ENCODE measurements at regions not wholly inside any gene's neighbourhood (a gene's known extent, or its start where the extent isn't known, plus 50 kb on each side); places are given as distances from the start of the nearest gene placed in this dataset.

GRCh38 chr3:26049951-26050350 is 260.1 kb downstream of the OXSM start:
- TF ChIP-seq CTCF (IDR thresholded peaks at IDR 0.05; ENCODE audit: low read depth, low read length, missing input control) (no peak), TAF1 (conservative IDR thresholded peaks at IDR 0.05) (no peak), YY1 (IDR thresholded peaks at IDR 0.05) (no peak), EGR1 (IDR thresholded peaks at IDR 0.05; ENCODE audit: low read depth in 2 of 2) (no peak), REST (IDR thresholded peaks at IDR 0.05) (no peak), RAD21 (IDR thresholded peaks at IDR 0.05) (no peak), MAX (IDR thresholded peaks at IDR 0.05) (no peak), HNF4A (conservative IDR thresholded peaks at IDR 0.05) (no peak), RXRA (IDR thresholded peaks at IDR 0.05) (no peak)

All from liver (tissue), 3 donors.